NCI-H2171 (cell line): ENCODE measurements at regions not wholly inside any gene's neighbourhood (a gene's known extent, or its start where the extent isn't known, plus 50 kb on each side); places are given as distances from the start of the nearest gene placed in this dataset.

Source experiments
- DNase-seq: peaks from one replicate; lab custom pipeline; 2025; lab: John Stamatoyannopoulos, UW

DNA sequence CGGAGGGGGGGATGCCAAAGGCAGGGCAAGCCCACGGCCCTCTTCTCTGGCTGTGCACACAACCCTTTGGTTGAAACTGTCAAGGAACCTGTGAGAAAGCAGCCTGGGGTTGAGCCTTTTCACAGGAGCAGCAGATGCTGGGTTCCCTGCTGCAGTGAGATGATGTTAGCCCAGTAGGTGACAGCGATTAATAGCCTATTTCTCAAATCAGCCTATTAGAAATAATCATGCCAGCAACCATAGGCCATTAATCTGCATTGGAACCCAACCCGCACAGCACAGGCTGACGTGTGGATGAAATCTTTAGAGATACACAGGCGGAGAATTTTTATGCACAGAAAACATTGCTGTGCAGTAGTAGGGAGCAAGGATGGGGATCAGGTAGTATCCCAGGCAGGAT, 637.5 kb downstream of the AJAP1 start:
- DNase-seq: no peak

DNA sequence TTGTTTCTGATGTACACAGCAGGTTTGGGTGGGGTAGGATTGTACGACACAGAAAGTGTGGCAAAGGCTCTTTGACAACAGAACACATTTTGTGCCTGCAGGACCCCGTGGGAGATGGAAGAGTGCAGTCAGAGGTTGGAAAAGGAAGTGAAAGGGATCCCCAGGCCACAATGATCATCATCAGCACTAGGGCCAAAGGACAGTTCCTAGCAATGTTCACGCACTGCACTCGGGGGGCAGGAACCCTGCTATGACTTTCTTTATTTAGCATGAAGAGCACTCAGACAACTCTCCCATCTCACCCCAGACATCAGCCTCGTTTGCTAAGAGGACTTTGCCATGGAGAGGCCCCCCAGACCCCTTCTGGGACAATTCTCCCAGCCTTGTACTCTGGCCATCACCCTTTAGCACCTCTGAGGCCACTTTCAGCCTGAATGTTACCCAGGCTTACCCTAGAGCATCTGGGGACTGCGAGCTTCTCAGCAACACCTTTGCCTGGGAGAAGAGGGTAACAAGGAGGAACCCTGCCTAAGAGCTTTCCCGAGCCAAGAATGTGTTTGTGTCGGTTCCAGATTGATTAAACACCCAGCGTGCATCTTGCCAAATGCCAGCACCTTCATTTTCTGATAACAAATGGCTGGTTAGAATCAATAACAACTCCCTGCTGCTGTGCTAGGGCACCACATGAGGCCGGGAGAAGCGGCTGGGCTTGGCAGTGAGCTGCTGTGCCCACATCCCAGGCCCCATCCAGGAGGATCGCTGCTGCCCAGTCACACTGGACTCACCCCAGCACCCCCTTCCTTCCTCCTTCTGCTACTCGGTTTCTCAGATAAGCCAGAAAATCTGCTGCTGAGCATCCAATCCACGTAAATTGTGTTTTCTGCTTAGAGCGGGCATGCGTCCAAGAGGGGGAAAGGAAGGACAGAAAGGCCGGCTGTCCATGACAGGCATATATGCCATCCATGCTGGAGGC, 633.1 kb downstream of the AJAP1 start:
- DNase-seq: no peak

DNA sequence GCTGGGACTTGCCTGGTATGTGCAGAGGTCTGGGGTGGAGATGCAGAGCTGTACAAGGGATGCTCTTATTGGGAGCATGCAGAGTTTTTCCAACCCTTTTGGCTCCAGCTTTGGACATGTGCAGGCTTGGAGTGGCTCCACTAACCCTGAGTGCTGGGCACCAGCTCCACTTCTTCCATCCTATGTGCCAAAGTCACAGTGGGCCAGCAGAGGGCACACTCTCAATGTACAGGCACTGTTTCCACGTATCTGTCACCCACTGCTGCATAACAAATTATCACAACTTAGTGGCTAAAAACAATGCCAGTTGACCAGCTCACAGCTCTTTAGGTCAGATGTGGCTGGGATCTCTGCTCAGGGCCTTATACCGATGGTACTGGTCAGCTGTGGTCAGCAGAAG, 631.8 kb downstream of the AJAP1 start:
- DNase-seq: no peak

DNA sequence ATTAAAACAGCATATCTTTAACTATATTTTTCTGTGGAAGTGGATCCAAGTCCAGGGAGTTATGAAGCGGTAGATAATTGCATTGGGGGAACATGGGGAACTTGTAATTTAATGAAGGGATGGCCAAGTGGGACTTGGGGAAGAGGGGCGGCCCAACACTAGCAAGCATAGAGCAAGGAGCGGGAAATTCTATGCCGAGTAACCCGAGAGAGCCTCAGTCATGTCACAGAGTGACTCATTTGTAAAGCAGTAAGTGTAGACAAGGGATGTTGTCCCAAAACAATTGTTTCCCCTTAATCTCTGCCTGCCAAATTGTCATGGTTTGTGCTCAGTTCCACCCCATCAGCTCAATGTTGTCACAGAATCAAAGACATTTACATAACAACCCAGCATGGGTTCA, 620.1 kb downstream of the AJAP1 start:
- DNase-seq: no peak

DNA sequence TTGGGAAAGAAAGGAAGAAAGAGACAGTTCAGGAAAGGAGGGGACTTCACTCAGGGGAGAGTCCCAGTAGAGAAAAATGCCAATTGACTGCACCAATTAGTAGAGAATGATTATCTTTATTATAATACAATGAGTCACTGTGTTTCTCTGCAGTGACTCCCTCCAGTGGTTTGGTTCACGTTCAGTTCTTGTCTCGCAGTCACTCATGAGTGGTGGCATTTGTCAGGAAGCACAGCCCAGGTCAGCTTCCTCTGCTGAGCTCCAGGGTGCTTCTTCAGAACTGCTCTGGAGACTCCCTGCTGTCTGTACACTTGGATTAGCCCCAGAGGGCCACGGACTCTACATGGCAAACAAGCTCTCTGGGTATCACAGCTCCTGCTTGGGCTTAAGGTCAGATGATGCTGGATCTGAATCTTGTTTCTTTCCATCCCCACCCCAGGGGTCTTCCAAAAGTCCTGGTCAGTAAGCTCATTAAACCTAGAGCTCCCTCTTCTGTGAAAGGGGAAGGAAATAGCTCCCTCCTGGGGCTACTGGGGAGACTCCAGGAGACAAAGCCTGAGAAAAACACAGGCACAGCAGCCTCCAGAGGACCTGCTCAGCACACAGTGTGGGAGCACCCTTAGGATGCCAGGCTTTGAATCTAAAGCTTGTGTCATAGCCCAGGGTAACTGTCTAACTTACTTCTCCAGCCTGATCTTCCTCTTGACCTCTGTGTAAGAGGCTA, 619.0 kb downstream of the AJAP1 start:
- DNase-seq: no peak

DNA sequence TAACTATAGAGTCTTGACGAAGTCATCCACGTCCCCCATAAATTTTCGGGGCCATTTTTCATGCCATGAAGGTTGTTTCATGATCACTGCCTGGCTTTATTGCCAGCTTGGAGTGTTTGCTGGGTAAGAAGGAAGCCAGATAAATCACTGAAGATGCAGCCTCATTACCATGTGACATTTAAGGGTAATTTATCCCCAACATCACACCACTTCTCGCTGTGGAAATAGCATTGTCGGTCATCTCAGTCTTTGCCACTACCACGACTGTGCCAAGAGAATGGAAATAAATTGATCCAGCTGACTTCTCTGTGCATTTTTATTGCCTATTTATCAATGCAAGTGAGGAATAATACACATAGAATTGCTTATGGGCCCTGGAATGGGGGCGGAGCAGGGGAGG, 617.9 kb downstream of the AJAP1 start:
- DNase-seq: no peak

DNA sequence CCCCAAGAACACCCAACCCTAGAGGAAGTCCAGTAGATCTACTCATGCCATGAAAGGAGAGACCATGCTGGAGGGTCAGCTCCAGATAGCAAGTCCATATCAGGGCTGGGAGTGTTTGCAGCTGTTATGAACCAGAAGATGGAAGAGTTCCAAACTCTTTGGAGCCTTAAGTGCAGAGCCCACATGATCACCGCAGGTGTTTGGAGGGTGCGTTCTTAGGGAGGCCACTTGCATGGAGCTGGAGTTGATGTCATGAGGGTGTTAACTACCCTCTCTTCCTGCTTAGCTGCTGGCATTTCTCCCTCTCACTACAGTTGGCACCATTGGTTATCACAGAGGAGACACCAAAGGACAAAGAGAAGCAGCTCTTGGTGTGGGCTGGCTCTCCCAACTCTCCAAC, 616.9 kb downstream of the AJAP1 start:
- no peak for DNase-seq

DNA sequence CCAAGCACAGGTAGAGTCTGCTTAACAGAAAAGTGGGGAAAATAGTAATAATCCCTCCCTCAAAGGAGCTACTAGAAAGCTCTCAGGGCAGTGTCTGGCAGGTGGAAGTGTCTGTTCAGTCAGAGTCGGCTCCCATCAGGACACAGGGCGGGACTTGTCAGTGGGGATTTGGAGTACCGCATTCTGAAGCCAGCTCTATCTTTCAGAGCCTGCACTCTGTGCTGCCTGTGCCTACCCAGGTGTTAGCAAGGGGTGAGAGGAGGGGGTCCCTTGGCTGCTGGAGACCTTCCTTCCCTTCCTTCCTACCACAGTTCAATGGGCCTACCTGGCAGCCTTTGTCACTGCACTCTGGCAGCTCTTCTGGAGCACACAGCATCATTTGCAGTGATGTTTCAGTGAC, 615.5 kb downstream of the AJAP1 start:
- no peak for DNase-seq

DNA sequence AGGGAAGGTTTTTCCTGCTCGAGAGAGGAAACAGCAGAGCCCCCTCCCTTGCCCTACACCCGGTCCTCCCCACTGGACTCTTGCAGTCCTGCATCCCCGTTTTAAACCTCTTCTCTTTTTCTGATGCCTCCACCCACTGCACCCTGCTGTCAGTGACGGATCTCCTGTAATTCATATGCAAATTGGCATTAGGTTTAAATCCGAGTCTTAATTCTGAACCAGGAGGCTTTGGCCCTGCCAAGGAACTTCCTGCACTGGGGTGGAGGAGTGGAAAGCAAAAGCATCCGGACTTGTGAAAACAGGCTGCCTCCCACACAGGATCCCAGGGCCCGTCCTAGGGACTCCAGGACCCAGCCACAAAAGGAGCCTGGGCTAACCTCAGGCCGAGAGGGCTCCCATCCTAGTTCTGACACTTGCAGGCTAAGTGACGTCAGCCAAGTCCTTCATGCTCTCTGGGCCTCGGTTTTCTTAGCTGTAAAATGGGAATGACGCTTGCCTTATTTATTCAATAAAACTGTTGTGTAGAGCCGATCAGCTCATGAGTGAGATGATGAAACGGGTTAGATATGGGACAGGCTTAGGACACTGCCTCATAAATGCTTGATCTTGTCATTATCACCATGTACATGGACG, 613.3 kb downstream of the AJAP1 start:
- no peak for DNase-seq

DNA sequence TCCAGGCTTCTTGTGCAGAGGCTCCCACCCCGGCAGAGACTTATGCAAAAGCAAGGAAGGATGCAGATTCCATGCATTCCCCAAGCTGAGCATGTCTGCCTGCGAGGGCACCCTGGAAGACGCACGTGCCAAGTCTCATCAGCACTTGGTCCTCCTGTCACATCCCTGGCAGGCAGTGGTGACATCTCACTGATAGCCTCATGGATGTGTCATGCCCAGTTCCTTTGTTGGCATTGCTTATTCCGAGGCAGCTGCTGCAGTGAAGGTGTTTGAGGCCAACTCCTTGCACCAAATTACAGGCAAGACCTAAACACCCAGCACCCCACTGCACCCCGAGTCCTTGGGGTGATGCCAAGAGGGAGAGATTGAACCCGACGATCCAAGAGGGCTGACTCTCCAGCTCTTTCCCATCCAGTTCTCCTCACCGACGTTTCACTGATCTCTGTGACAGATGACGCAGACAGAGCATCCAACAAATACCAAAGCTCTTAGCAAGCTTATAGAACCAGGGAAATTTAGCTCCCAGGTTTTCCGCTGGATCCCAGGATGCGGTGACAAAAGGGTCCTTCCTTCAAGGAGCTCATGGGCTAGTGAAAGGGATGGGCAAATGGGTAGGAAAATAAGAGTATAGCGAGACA, 611.1 kb downstream of the AJAP1 start:
- no peak for DNase-seq

DNA sequence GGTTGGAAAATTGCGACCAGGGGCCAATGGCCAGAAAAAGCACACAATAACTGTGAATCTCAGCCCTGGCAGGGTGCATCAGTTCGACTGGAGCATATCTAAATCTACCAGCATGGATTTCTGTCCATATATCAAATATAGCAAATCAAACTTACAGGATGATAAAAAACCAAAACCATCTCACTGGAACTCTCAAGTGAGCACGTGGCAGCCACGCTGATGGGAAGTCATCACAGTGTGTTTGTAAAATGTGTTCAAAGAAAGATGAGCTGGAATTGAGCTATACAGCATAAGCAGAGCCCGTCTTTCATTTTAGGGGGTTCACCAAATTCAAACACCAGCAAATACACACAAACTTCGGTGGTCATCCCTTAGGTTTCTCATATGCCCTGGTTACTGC, 610.1 kb downstream of the AJAP1 start:
- DNase-seq: no peak

DNA sequence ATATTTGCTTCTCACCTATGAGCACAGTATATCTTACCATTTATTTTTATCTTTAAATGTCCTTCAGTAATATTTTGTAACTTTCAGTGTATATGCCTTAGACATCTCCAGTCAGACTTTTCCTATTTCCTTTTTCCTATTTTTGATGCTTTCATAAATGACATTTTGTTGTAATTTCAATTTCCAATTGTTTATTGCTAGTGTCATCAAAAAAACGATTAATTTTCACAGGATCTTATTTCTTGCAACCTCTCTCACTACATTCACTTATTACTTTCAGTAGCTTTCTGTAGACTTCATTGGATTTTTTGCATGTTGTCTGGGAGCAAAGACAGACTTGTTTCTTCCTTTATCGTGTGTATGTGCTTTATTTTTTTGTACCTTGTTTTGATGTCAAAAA, 602.4 kb downstream of the AJAP1 start:
- no peak for DNase-seq

DNA sequence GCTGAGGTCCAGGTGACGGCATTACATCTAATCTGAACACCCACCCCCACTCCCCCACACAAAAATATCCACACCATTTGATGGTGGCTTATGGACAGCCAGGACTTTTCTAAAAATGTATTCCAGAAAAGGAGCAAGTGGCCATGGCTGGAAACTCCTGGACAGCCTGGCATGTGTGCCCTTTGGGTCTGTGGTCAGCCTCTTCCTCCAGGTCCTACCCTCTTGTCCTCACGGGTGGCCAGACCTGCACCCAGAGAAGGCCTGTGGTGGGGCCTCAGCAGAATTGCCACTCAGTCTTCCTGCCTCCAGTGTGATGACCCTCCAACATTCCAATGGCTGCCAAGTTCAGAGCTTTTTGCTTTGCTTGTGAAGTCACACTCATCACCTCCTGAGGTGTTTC, 600.6 kb downstream of the AJAP1 start:
- DNase-seq: no peak

DNA sequence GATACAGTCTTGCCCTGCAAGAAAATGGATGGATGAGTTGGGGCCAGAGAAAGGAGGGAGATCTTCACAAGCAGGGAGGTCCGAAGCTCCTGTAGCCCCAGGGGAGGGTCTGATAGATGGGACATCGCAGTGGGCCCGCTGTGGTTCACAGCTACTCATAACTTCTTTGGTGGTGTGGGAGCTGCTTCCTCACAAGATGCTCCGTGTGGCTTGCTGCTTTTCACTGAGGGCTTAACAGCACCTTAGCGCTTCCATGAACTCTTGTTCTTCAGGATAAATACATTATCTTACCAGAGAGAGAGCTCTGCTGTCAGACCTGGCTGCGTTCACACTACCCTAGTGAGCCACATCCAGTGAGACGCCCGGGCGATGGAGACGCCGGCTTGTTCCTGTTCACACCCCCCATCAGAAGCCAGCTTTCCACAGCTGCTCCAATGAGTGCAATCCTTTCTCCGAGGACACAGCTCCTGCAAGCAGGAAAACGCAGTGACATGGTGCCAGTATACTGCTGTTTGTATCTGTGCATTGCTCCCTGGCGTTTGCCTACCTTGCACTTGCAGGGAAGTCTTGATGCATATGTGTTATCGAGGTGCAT, 599.8 kb downstream of the AJAP1 start:
- DNase-seq: no peak

DNA sequence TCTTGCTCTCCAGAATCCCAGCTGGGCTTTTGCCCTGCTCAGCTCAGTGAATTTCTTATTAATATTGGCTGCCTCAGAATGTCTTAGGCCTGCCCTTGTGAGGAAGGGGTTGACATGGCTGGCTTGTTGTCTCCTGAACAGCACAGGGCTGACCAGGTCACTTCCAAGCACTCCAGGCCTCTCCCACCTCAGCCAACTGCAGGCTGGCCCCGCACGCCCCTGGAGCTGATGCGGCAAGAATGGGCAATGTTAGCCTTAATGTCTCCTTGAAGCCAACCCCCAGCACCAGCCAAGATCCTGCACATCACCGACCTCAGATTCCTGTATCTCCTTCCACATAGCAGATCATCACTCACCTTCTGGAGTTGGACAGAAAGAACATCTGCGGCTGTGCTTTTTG, 598.6 kb downstream of the AJAP1 start:
- no peak for DNase-seq

DNA sequence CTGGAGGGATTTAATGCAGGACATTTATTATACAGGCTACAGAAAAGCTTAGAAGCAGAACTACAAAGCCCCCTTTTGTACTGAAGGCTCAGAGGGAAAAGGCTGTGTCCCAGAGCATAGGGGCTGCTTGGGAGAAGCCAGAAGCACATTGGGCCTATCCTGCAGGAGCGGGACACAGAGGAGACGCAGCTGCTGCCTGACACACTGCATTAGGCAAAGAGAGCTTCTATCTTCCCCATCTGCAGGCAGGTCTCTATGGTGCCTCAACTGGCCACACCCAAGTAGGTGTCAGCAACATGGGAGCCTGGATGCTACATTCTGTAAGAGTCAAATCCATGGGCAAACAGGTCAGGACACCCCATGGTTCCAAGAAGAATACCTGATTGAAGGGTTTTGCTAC, 595.9 kb downstream of the AJAP1 start:
- no peak for DNase-seq

DNA sequence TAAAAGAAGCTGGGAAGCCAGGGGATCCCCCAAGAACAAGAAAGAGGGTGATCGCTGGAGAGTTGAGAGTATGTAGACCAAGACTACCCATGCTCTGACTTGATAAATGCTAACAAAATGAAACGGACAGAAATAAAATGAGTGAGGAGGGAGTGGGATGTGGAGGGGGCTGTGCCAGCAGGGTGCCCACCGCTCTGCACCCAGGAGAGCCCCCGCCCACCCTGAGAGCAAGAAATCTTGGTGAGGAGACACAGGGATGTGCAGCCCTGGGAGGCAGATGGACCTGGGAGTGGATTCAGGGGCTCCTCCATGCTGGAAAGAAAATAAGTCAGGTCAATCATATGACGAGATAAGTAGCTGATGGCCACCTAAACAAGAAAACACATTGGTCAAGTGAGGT, 590.9 kb downstream of the AJAP1 start:
- DNase-seq: no peak

DNA sequence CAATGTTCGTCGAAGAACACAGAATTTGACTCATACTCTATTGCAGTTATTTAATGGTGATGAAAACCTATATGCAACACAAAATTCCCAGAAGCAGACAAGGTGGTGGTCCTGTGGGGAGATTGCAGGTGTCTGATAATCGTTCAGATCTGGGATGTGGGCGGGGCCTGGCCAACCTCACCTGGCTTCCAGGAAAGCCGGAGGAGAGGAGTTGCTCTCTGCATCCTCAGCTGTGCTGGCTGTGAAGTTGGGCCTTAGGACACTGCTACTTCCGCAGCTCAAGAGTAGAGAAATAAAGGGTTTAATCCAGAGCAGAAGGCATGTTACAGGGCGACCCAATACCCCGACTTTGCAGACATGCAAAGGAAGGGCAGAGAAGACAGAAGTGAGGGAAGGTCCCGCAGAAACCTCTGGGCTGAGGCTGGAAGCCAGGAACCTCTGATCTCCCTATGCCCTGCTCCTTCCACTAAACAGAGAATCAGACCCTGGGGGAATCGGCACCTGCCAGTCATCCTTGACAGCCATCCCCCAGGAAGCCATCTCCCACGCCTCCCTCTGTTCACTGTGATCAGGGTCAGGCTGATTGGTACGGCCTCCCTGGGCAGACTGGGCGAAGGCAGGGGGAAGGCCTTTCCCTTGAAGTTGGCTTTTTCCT, 590.3 kb downstream of the AJAP1 start:
- no peak for DNase-seq

DNA sequence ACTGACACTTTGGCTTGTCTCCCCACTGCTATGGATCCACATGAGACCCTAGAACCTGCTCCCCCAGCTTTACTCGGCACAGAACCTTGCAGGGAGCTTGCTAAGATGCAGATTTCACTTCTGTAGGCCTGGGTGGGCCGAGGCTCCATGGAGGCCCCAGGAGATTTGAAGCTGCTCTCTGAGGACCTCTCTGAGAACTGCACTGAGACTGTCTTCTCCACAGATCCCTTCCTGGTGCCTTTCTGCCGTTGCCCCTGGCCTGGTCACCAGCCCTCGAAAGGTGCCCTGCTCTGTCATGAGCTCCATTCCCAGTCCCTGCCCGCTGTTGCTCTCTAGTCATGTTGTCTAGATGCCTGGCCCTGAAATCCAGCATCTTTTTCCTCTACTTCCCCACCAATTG, 588.4 kb downstream of the AJAP1 start:
- no peak for DNase-seq

DNA sequence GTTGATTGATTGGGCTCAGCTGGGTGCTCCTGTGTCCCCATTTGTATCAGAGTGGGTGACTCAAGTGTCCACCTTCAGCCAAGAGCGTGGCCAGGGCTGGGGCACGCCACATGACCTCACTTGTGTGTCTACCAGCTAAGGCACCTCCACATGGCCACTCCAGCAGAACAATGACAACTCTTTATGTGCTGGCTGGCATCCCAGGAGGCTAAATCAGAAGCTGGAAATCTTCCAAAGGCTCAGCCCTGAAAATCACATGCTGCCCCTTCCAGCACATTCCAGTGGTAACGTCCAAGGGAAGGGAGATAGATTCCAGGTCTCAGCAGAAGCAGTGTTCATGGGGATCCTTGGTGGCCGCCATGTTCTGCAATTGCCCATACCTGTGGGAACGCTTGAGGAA, 585.5 kb downstream of the AJAP1 start:
- DNase-seq: no peak

DNA sequence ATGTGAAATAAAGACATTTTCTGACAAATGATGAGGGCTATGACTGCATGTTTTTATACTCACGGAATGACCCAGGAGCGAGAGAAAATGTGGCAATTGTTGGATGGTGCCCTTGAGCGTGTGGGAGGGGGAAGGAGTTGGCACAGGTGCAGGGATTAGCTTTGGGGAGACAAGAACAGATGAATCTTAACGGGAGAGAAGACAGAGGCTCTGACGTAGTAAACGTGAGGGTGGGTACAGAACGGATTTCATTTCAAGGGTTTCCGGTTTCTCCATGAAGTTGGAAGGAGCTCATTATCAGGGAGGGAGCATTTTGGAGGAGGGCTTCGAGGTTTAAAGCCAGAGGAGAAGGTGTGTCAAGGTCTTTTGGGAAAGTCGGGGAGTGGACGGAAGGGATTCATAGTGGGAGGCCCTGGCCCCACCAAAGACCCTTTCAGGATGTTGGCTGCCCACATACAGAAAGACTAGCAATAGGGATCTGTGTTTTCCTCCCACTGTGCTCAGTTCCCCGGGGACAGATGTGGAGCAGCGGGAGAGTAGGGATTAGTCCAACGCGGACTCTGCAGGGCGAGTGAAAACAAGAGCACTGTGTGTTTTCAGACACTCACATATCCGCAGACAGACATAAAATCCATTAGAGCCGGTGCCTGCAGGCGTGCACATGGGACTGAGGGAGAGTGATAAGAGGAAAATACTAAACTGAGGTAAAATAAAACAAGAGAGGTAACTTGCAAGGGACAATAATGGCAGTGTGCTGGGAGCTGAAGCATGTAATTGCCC, 584.1 kb downstream of the AJAP1 start:
- DNase-seq: no peak
